Thyroid gland (tissue), 4 donors: ENCODE measurements at regions not wholly inside any gene's neighbourhood (a gene's known extent, or its start where the extent isn't known, plus 50 kb on each side); places are given as distances from the start of the nearest gene placed in this dataset.

Experiments used
- CTCF ChIP-seq, 6 experiments: fragments of 200-600 bp in 3 of 6; fragments of 450-650 bp in 3 of 6; sonication (generic) in 3 of 6; IDR thresholded peaks; one replicate each; pipeline ENCODE4 v1.5.1; 2016 to 2019; ENCODE audit warnings: antibody characterized with exemption in 6 of 6, mild to moderate bottlenecking in 2 of 6, inconsistent platforms in 1 of 6, moderate library complexity in 1 of 6
- POLR2A ChIP-seq, 2 donors: fragments of 450-650 bp; IDR thresholded peaks; one replicate each; pipeline ENCODE4 v1.6.1; 2017; ENCODE audit warnings: antibody characterized with exemption in 2 of 2, mild to moderate bottlenecking in 2 of 2, moderate library complexity in 1 of 2

GRCh38 chrX:126929071-126929470, 109.5 kb downstream of the PRR32 start:
- TF ChIP-seq POLR2A (IDR thresholded peaks at IDR 0.05) (no peak), CTCF (IDR thresholded peaks at IDR 0.05) (no peak)
